Vagina (tissue), 2 donors: ENCODE measurements at regions not wholly inside any gene's neighbourhood (a gene's known extent, or its start where the extent isn't known, plus 50 kb on each side); places are given as distances from the start of the nearest gene placed in this dataset.

Experiments
- DNase-seq, 2 donors: peaks; one replicate each; pipeline ENCODE4 v3.0.0-alpha.2; 2017; ENCODE audit errors: extremely low spot score in 2 of 2
- H3K27ac ChIP-seq: fragments of 200-600 bp; sonication (generic); one replicate; pipeline ENCODE4 v1.5.1; 2019
- H3K27me3 ChIP-seq: fragments of 200-600 bp; sonication (generic); one replicate; pipeline ENCODE4 v1.5.1; 2019
- H3K36me3 ChIP-seq, 2 donors: fragments of 200-600 bp; sonication (generic); one replicate each; pipeline ENCODE4 v1.5.1; 2017 to 2019
- H3K4me1 ChIP-seq: fragments of 200-600 bp; sonication (generic); one replicate; pipeline ENCODE4 v1.5.1; 2019
- H3K4me3 ChIP-seq, 2 donors: fragments of 200-600 bp; sonication (generic); 1 replicate in 1 of 2; 2 replicates in 1 of 2; pipeline ENCODE4 v1.5.1; 2016 to 2019
- H3K9me3 ChIP-seq: fragments of 200-600 bp; sonication (generic); one replicate; pipeline ENCODE4 v1.5.1; 2019
- POLR2A ChIP-seq, 2 donors: fragments of 450-650 bp; IDR thresholded peaks; one replicate each; pipeline ENCODE4 v1.6.1; 2017; ENCODE audit warnings: antibody characterized with exemption in 2 of 2, mild to moderate bottlenecking in 2 of 2, moderate library complexity in 2 of 2
- POLR2AphosphoS5 ChIP-seq, 2 donors: sonication (generic); formaldehyde crosslinking; IDR thresholded peaks; one replicate each; pipeline ENCODE4 v1.9.0; 2017; ENCODE audit warnings: antibody characterized with exemption in 2 of 2, mild to moderate bottlenecking in 2 of 2, low read depth in 1 of 2; ENCODE audit not compliant: insufficient read depth in 1 of 2
- intact Hi-C: fragments of 100-400 bp; cut with DNase I; formaldehyde crosslinking; loops from one replicate; pipeline ENCODE4 v1.15.1; 2023
- TF ChIP-seq, protein P1 (sequence below), 3 experiments: fragments of 450-650 bp in 2 of 3; fragments of 200-600 bp in 1 of 3; sonication (generic) in 1 of 3; IDR thresholded peaks; one replicate each; pipeline ENCODE4 v1.5.1; 2017 to 2019; ENCODE audit warnings: antibody characterized with exemption in 3 of 3, mild to moderate bottlenecking in 2 of 3, moderate library complexity in 2 of 3

DNA sequence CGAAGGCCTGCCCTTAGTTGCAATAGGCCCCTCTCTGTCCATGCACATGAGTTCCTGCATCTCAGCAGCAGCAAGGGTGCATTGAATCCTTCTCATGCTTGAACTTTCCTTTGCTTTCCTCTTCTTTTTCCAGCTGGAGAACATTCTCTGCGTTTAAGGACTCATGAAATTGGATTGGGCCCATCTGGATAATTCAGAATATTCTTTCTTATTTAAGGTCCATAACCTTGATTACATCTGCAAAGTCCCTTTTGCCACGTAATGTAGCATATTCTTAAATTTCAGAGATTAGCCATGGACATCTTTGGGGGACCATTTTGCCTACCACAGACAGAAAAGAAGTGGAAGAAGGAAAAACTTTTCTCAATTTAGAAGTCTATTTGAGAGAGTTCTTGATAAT, 159.7 kb upstream of the C21orf91 start:
- H3K9me3 ChIP-seq: no peaks in the 10 kb centered on the region
- no peaks in the 10 kb centered on the region for H3K27me3 ChIP-seq
- TF ChIP-seq POLR2AphosphoS5 (IDR thresholded peaks at IDR 0.05; ENCODE audit: insufficient read depth in 1 of 2, low read depth in 1 of 2) (no peak), POLR2A (IDR thresholded peaks at IDR 0.05) (no peak)
- TF ChIP-seq, protein P1, sequence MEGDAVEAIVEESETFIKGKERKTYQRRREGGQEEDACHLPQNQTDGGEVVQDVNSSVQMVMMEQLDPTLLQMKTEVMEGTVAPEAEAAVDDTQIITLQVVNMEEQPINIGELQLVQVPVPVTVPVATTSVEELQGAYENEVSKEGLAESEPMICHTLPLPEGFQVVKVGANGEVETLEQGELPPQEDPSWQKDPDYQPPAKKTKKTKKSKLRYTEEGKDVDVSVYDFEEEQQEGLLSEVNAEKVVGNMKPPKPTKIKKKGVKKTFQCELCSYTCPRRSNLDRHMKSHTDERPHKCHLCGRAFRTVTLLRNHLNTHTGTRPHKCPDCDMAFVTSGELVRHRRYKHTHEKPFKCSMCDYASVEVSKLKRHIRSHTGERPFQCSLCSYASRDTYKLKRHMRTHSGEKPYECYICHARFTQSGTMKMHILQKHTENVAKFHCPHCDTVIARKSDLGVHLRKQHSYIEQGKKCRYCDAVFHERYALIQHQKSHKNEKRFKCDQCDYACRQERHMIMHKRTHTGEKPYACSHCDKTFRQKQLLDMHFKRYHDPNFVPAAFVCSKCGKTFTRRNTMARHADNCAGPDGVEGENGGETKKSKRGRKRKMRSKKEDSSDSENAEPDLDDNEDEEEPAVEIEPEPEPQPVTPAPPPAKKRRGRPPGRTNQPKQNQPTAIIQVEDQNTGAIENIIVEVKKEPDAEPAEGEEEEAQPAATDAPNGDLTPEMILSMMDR (IDR thresholded peaks at IDR 0.05): no peak
- H3K4me3 ChIP-seq: no peak overlapping the region
- no peaks in the 10 kb centered on the region for H3K36me3 ChIP-seq
- H3K27ac ChIP-seq: no peak overlapping the region
- no peaks in the 10 kb centered on the region for H3K4me1 ChIP-seq
- intact Hi-C loops: no loop called here
- no peak for DNase-seq

DNA sequence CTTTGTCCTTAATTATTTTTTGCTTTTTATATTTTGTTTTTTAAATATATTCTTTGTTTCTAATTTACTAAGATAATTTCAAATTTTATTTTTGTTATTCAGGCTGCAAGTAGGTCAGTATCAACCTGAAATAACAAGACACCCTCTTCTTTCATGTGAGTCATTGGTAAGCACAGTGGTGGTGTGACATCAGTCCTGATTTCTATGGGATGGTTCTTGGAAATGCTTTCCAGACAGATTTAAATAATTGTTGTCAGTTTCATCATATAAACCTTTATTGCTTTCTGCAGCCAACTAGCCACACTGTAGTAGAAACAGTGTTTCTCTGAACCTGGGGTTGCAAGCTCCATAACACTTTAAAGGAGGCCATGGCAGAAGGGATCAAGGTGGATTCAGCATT, 157.5 kb upstream of the C21orf91 start:
- Histone ChIP-seq H3K9me3 (no peaks in the 10 kb centered on the region), H3K27me3 (no peaks in the 10 kb centered on the region), H3K36me3 (no peaks in the 10 kb centered on the region), H3K4me1 (no peaks in the 10 kb centered on the region), H3K4me3 (no peak overlapping the region), H3K27ac (no peak overlapping the region)
- intact Hi-C loops: no loop called here
- no peak for DNase-seq
- TF ChIP-seq, protein P1 (IDR thresholded peaks at IDR 0.05): no peak
- TF ChIP-seq POLR2A (IDR thresholded peaks at IDR 0.05) (no peak), POLR2AphosphoS5 (IDR thresholded peaks at IDR 0.05; ENCODE audit: insufficient read depth in 1 of 2, low read depth in 1 of 2) (no peak)

DNA sequence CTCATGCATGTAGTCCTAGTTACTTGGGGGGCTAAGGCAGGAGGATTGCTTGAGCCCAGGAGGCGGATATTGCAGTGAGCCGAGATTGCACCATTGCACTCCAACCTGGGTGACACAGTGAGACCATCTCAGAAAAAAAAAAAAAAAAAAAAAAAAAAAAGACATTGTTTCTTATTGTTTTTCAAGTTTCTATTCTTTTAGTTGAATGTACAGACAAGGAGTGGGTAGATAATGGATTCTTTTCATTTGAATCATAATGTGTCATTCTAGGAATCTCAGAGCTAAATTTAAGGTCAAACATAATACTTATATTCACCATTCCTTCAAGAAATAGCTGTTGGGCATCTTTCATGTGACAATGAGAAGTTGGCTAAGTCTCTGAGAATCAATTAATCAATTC, 157.0 kb upstream of the C21orf91 start:
- no peaks in the 10 kb centered on the region for H3K9me3 ChIP-seq
- intact Hi-C loops: no loop called here
- H3K27me3 ChIP-seq: no peaks in the 10 kb centered on the region
- no peaks in the 10 kb centered on the region for H3K4me1 ChIP-seq
- TF ChIP-seq POLR2A (IDR thresholded peaks at IDR 0.05) (no peak), POLR2AphosphoS5 (IDR thresholded peaks at IDR 0.05; ENCODE audit: insufficient read depth in 1 of 2, low read depth in 1 of 2) (no peak)
- TF ChIP-seq, protein P1 (IDR thresholded peaks at IDR 0.05): no peak
- no peak overlapping the region for H3K27ac ChIP-seq
- no peak for DNase-seq
- no peaks in the 10 kb centered on the region for H3K36me3 ChIP-seq
- H3K4me3 ChIP-seq: no peak overlapping the region

DNA sequence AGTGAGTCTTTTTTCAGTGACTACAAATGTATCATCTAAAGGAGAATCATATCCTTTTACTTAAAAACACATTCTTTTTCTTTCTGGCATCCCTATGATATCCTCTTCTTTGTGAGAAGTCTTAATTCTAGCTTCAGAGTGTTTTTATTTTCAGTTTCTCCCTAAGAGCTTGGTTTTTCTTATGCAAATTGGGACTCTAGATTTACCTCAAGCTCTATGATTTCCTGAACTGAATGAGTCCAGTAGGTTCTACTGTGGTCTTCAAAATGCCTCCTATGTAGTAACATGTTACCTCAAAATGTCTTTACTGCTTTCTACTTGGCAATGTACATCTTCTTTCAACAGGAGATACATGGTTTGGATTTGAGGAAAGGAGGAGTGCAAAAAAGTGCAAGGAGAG, 148.2 kb upstream of the C21orf91 start:
- Histone ChIP-seq H3K36me3 (no peaks in the 10 kb centered on the region), H3K9me3 (no peaks in the 10 kb centered on the region), H3K4me3 (no peak overlapping the region), H3K27me3 (no peaks in the 10 kb centered on the region), H3K4me1 (no peaks in the 10 kb centered on the region), H3K27ac (no peak overlapping the region)
- TF ChIP-seq POLR2A (IDR thresholded peaks at IDR 0.05) (no peak), POLR2AphosphoS5 (IDR thresholded peaks at IDR 0.05; ENCODE audit: insufficient read depth in 1 of 2, low read depth in 1 of 2) (no peak)
- TF ChIP-seq, protein P1 (IDR thresholded peaks at IDR 0.05): no peak
- intact Hi-C loops: no loop called here
- DNase-seq: no peak

DNA sequence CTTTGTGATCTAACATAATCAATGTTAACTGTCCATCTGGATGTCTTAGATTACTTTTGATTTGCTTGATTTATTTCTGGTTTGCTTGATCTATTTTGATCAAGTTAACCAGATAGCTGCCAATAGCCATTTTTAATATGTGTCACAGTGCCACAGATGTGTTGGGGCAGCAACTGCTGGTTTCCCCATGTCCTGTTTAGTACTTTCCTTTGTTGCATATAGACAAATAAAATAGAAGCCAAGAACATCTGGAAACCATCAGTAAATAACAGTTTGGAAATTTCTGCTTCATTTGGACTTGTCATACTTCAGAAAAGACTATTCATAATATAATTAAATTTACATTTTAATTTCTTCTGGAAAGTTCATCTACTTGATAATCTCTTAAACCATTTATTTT, 145.6 kb upstream of the C21orf91 start:
- H3K4me1 ChIP-seq: no peaks in the 10 kb centered on the region
- intact Hi-C loops: no loop called here
- no peak for TF ChIP-seq POLR2AphosphoS5 (IDR thresholded peaks at IDR 0.05; ENCODE audit: insufficient read depth in 1 of 2, low read depth in 1 of 2)
- no peak for TF ChIP-seq POLR2A (IDR thresholded peaks at IDR 0.05)
- TF ChIP-seq, protein P1 (IDR thresholded peaks at IDR 0.05): no peak
- H3K36me3 ChIP-seq: no peaks in the 10 kb centered on the region
- no peaks in the 10 kb centered on the region for H3K27me3 ChIP-seq
- DNase-seq: no peak
- no peak overlapping the region for H3K27ac ChIP-seq
- no peak overlapping the region for H3K4me3 ChIP-seq
- no peaks in the 10 kb centered on the region for H3K9me3 ChIP-seq
